ENCODE measurements at regions not wholly inside any gene's neighbourhood (a gene's known extent, or its start where the extent isn't known, plus 50 kb on each side); places are given as distances from the start of the nearest gene placed in this dataset.

GRCh38 chr17:77802333-77802615 is 156.2 kb upstream of the TNRC6C start (continued):
- TF ChIP-seq CTBP2 (IDR thresholded peaks at IDR 0.05; ENCODE audit: borderline replicate concordance, insufficient read depth, insufficient read length, low read length): no peak
- TF ChIP-seq NRF1 (IDR thresholded peaks at IDR 0.05; ENCODE audit: low read depth, low read length): no peak
